ENCODE measurements at regions not wholly inside any gene's neighbourhood (a gene's known extent, or its start where the extent isn't known, plus 50 kb on each side); places are given as distances from the start of the nearest gene placed in this dataset.
"Not testable (repeated sequence)": the region's sequence is repeated elsewhere in the genome, so short reads cannot be mapped to it uniquely, and the experiment has no call there.

- DNase-seq, result no peak
These were observed 505.0 kb upstream of the KLHL1 start for GRCh38 chr13:70613295-70613694.

DNA sequence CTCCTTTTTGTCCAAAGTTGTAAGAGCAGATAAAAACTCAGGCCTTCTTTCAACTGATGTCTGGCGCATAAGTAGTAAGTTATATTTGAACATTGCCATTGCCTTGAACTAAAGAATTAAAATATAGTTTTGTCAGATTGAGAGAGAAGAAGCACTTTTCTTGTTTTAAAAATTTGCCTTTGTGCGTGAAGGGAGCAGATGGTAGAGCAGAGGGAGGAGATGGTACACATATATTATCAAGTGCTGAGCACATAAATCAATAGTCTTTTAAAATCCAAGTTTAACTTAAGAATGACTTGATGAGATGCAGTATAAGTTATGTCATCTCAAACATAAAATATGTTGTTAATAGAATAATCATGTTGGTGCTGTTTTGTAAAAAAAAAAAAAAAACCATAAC, 504.6 kb upstream of the KLHL1 start:
- no peak for DNase-seq

GRCh38 chr13:70604448-70604847, 496.2 kb upstream of the KLHL1 start:
- DNase-seq, result no peak

DNA sequence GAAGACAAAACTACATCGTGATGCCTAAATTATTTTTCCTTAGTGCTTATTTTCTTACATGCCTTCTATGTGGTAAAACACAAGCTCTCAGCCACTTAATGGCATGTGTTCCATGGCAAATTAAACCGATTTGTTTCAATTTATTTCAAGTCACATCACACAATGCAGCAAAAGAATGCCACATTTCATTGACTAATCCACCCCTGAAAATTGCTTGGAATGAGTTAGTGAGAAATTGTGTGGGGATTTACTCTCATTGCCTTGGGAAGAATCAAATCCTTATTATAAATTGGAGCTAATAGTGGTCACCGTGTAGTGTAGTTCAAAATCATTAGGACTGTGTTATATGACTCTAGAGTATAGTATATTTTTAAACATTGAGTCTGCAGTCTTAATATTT, 485.5 kb upstream of the KLHL1 start:
- no peak for DNase-seq

DNA sequence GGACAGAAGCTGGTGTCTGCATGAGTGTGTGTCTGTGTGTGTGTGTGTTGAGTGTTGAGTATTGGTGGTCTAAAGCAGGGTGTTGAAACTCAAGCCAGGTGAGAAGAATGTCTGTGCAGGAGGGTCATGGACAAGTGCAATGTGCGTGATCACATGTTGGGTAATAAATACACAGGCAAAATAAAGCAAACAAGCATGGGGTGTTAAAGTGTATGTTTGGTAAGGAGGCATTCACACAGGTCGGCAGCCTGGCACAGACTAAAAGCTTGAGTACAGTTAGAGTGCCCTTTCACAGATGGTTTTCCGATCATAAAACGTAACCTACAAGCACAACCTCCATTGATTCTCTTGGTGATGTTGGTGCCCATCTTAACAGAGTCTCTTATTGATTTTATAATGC, 476.9 kb upstream of the KLHL1 start:
- no peak for DNase-seq

DNA sequence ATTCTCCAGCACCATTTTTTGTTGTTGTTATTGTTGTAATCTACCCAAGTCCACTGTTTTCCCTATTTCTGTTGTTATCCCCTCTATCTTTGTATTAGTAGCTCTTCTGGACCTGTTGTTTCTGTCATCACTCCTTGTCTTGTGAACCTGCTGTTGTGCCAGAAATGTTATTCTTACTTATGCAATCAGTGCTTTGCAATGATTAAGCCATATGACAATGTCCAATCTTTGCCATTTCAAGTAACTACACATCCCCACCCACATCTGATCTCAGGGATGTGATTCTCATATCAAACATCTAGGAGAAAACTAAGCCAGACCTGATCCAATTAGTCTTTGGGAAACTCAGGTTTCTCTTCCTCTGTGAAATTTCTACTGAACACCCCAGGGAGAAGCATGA, 472.6 kb upstream of the KLHL1 start:
- DNase-seq, result no peak

DNA sequence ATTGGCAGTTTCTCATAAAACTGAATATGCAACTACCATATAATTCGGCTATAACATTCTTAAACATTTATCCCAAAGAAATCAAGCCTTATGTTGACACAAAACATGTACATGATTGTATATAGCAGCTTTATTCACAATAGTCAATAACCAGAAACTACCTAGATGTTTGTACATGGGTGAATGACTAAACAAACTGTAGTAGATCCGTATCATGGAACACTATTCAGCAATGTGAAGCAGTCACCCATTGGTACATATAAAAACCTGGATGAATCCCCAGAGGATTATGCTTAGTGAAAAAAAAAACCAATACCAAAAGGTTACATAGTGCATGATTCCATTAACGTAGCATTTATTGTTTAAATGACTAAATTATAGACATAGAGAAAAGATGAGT, 471.7 kb upstream of the KLHL1 start:
- DNase-seq, result no peak

GRCh38 chr13:70571221-70571620, 463.0 kb upstream of the KLHL1 start:
- DNase-seq, result no peak

DNA sequence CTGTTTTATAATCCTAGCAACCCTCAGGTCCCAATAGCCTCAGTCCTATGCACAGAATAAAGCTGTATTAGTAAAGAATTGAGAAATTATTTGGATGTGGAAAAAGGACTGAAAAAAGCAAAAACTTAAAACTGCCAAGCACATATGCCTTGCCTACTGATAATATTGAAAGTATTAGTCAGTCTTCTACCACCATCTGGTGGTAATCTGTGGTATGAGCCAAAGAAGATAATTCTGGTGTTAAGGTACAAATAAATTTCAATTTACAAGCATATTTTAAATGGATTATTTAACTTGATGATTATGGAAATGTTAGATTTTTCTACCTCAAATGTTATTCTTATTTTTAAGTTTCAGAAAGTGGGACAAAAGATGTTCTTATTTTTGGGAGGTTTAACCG, 460.3 kb upstream of the KLHL1 start:
- no peak for DNase-seq

- DNase-seq, result no peak
These were observed 436.5 kb upstream of the KLHL1 start for GRCh38 chr13:70544706-70545105.

GRCh38 chr13:70541451-70541850, 433.2 kb upstream of the KLHL1 start:
- no peak for DNase-seq

- no peak for DNase-seq
These were observed 426.2 kb upstream of the KLHL1 start for GRCh38 chr13:70534466-70534865.

GRCh38 chr13:70529652-70530051, 421.4 kb upstream of the KLHL1 start:
- DNase-seq, result no peak

DNA sequence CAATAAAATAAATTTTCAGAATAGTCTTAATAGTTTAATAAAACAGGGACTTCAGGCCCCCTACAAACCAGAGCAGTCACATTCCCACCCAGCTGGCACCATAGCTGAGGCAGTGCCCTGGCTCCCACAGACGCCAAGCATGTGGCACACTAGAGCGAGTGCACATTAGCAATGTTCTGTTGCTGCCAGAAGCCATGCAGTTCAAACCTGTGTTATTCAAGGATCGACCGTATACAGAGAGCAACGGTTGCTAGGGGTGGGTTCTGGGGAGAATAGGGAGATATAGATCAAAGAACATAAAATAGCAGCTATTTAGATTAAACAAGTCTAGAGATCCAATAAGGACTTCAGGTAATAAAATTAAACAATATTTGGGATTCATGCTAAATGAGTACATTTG, 419.3 kb upstream of the KLHL1 start:
- no peak for DNase-seq

GRCh38 chr13:70523622-70524021, 415.4 kb upstream of the KLHL1 start:
- DNase-seq, result no peak

- DNase-seq, result no peak
These were observed 412.2 kb upstream of the KLHL1 start for GRCh38 chr13:70520275-70521036.

- no peak for DNase-seq
These were observed 409.8 kb upstream of the KLHL1 start for GRCh38 chr13:70518081-70518480.

GRCh38 chr13:70516226-70516625, 408.0 kb upstream of the KLHL1 start:
- no peak for DNase-seq

DNA sequence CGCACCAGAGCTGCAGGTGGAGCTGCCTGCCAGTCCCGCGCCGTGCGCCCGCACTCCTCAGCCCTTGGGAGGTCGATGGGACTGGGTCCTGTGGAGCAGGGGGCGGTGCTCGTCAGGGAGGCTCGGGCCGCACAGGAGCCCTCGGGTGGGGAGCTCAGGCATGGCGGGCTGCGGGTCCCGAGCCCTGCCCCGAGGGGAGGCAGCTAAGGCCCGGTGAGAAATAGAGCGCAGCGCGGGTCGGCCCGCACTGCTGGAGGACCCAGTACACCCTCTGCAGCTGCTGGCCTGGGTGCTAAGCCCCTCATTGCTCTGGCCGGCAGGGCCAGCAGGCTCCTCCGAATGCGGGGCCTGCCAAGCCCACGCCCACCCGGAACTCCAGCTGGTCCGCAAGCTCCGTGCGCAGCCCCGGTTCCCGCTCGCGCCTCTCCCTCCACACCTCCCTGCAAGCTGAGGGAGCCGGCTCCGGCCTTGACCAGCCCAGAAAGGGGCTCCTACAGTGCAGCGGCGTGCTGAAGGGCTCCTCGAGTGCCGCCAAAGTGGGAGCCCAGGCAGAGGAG, 403.7 kb upstream of the KLHL1 start:
- not testable (repeated sequence) for DNase-seq

GRCh38 chr13:70505809-70506208, 397.6 kb upstream of the KLHL1 start:
- no peak for DNase-seq

GRCh38 chr13:70502944-70503343, 394.7 kb upstream of the KLHL1 start:
- no peak for DNase-seq

- no peak for DNase-seq
These were observed 382.2 kb upstream of the KLHL1 start for GRCh38 chr13:70490320-70490935.

- no peak for DNase-seq
These were observed 376.7 kb upstream of the KLHL1 start for GRCh38 chr13:70484931-70485330.

DNA sequence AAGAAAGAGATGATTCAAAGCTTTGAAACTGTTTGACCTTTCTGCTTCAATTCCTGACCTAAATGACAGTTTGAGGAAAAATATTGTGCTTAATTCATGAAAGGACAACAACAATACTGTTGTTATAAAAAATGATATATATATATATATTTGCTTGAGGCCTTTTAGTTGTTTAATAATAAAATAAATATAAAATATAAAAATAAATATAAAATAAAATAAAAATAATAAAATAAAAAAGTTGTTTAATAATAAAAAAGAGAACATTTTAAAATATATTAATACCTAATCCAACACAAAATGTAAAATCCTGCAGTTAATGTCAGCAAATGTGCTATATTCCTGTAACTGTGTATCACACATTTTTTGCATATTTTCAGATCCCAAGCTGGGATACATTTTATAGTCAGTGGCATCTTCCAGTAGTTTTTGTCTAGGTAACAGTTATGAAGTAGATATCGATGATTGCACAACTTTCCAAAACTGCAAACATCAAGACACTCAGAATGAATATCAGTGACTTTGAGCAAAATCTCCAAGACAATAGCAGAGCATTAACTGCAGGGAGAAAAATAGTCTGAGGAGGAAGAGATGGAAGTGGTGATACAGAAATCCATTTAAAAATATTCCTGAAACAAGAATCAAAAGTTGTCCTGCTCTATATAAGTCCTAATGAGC, 375.5 kb upstream of the KLHL1 start:
- no peak for DNase-seq
